Fibroblast of skin of abdomen (primary cell): ENCODE measurements at regions not wholly inside any gene's neighbourhood (a gene's known extent, or its start where the extent isn't known, plus 50 kb on each side); places are given as distances from the start of the nearest gene placed in this dataset.
"Not testable (repeated sequence)": the region's sequence is repeated elsewhere in the genome, so short reads cannot be mapped to it uniquely, and the experiment has no call there.

Experiments
- DNase-seq: peaks from one replicate; pipeline ENCODE4 v3.0.0-alpha.2; 2013

- peak; percentile 24 for DNase-seq
Measured at GRCh38 chr9:111744363-111744762, 50.4 kb downstream of the SHOC1 start.

GRCh38 chr9:111743275-111743674 is 51.5 kb downstream of the SHOC1 start:
- peak; percentile 71 for DNase-seq

GRCh38 chr9:111740739-111741138 is 54.0 kb downstream of the SHOC1 start:
- no peak for DNase-seq

- no peak for DNase-seq
Measured at GRCh38 chr9:111736714-111737113, 58.0 kb downstream of the SHOC1 start.

- DNase-seq: not testable (repeated sequence)
Measured at GRCh38 chr9:111735344-111735743, 59.4 kb downstream of the SHOC1 start.

GRCh38 chr9:111731928-111732327 is 62.8 kb downstream of the SHOC1 start:
- peak; percentile 36 for DNase-seq

- peak; percentile 42 for DNase-seq
Measured at GRCh38 chr9:111730937-111731567, 63.7 kb downstream of the SHOC1 start.

GRCh38 chr9:111728617-111729366 is 65.9 kb downstream of the SHOC1 start:
- DNase-seq: peak; percentile 91

GRCh38 chr9:111728143-111728542 is 66.6 kb downstream of the SHOC1 start:
- DNase-seq: no peak

GRCh38 chr9:111726949-111727348 is 65.5 kb downstream of the GNG10 start:
- DNase-seq: no peak

- no peak for DNase-seq
Measured at GRCh38 chr9:111720174-111720573, 58.8 kb downstream of the GNG10 start.
